MV-4-11 (cell line): ENCODE measurements at regions not wholly inside any gene's neighbourhood (a gene's known extent, or its start where the extent isn't known, plus 50 kb on each side); places are given as distances from the start of the nearest gene placed in this dataset.
A peak's percentile ranks its signal among the peaks of the same experiment; 100 is the strongest.
"Not testable (repeated sequence)": the region's sequence is repeated elsewhere in the genome, so short reads cannot be mapped to it uniquely, and the experiment has no call there.

Source experiments
- DNase-seq: peaks from one replicate; lab custom pipeline; 2025; lab: John Stamatoyannopoulos, UW

DNA sequence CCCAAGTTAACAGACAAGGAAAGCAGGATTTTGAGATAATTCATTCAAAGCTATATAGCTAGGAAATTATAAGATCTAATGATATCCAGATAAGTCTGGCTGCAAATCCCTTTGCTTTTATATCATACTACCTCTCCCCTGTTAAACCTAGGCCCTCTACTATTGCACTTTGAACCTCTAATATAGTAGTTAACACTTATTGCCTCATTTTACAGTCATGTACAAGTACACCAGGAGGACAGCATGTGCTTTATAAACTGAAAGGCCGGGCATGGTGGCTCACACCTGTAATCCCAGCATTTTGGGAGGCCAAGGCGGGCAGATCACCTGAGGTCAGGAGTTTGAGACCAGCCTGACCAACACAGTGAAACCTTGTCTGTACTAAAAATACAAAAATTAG lies 234.4 kb upstream of the EDNRA start:
- not testable (repeated sequence) for DNase-seq

DNA sequence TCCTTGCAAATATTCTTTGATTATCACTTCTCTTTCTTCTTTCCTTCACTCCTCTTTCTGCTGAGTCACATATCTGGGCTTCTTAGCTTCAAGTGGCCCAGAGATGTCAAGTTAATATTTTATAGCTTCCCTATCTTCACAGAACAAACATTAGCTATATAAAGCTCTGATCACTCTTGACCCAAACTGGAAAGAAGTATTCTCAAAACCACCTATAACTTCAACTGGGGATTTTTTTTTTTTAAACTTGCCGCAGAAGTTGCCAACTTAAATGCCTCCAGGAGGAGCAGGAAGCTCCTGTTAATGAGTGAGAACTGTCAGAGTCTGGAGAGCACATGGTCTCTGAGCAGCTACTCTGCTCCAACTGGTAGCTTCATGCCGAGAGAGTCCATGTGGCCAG lies 233.3 kb upstream of the EDNRA start:
- no peak for DNase-seq

DNA sequence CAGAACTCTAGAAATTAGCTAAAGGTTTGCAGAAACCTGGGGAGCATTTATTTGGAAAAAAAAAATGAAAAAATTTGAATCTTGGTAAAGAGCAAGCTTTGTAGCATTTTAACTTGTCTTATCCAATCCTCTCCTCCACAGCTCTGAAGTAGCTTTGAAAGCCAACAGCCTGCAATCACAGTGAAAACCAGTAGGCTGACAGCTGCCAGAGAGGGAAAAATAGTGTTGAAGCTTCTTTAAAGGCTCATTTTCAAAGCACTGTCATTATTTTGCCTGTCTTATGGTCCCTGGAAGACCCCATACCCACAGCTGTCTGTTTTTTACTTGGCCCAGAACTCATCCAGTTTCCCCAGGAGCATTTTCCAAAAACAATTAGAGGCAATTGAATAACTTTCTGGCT lies 230.8 kb upstream of the EDNRA start:
- DNase-seq: no peak

DNA sequence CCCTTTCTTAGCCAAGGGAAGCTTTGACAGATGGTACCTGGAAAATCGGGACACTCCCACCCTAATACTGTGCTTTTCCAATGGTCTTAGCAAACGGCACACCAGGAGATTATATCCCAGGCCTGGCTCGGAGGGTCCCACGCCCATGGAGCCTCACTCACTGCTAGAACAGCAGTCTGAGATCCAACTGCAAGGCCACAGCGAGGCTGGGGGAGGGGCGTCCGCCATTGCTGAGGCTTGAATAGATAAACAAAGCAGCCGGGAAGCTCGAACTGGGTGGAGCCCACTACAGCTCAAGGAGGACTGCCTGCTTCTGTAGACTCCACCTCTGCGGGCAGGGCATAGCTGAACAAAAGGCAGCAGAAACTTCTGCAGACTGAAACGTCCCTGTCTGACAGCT lies 225.6 kb upstream of the EDNRA start:
- DNase-seq: not testable (repeated sequence)

DNA sequence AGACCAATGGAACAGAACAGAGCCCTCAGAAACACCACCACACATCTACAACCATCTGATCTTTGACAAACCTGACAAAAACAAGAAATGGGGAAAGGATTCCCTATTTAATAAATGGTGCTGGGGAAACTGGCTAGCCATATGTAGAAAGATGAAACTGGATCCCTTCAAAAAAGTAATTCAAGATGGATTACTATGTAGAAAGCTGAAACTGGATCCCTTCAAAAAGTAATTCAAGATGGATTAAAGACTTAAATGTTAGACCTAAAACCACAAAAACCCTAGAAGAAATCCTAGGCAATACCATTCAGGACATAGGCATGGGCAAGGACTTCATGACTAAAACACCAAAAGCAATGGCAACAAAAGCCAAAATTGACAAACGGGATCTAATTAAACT lies 221.6 kb upstream of the EDNRA start:
- not testable (repeated sequence) for DNase-seq

- DNase-seq: no peak
Measured at GRCh38 chr4:147284256-147284835, 196.6 kb upstream of the EDNRA start.

DNA sequence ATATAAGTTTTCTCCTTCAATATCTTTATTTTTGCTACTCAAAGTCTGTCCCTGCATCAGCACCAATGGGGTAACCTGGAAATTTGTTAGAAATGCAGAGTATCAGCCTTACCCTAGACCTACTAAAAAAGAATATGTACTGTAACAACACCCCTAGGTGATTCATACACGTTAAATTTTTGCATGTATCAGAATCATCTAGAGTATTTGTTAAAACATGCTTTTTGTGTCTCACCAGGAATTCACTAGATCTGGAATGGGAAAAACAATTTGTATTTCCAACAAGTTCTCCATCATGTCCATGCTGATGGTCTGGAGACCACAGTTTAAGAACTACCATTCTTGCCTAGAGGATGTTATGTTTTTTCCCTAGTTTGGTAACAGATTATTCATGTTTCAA lies 196.0 kb upstream of the EDNRA start:
- DNase-seq: no peak

DNA sequence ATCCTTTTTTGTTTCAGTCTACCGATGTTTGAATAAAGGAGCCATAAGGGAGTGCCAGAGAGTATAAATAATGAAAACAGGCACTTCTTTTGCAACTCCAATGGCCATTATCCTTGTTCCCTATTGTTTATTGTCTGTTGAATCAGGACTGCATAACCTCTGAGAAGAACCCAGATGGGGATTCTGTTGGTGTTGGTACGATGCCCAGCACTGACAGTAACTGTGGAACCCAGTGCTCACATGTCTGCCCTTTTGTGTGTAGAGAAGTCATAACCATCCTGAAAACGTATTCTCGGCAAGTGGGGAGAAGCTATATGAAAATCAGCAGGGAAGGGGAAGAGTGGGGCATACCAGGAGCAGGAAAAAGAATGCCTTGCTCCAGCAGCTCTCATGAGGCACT lies 195.1 kb upstream of the EDNRA start:
- no peak for DNase-seq

DNA sequence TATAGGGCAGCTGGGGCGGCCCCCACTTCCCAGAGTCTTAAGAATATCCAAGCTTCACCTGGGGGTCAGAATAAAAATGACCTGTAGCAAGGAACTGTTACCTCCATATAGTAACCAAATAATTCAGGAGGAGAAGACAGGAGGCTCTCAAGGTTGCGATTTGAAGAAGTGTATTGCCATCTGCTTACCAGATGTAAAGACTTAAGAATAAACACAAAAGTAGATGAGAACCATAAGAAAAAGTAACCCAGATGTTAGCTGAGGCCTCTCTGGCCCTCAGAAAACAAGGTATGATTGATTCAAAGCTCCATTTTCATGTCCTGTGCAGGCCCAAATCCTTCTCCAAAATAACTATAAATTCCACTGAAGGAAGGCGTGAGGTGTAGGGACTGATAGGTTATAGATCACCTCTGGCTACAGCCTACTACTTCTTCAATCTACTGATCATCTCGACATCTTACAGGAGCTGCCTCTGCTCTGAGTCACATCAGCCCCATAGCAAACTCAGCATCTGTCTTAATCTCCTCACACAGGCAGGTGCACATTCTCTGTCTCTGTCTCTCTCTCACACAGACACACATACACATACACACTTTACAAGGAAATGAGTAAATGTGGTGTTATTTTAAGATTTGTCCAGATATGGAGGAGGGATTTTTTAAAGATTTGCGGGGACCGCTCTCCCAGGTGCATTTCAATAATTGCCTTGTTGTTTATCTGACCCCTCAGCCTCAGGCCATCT lies 193.9 kb upstream of the EDNRA start:
- peak; percentile 64 for DNase-seq

GRCh38 chr4:147287588-147287890 lies 193.4 kb upstream of the EDNRA start:
- DNase-seq: peak; percentile 68

- no peak for DNase-seq
Measured at GRCh38 chr4:147288512-147288911, 192.4 kb upstream of the EDNRA start.

GRCh38 chr4:147289181-147289580 lies 191.7 kb upstream of the EDNRA start:
- DNase-seq: no peak

- not testable (repeated sequence) for DNase-seq
Measured at GRCh38 chr4:147292604-147293313, 188.1 kb upstream of the EDNRA start.

- not testable (repeated sequence) for DNase-seq
Measured at GRCh38 chr4:147293314-147293677, 187.6 kb upstream of the EDNRA start.

DNA sequence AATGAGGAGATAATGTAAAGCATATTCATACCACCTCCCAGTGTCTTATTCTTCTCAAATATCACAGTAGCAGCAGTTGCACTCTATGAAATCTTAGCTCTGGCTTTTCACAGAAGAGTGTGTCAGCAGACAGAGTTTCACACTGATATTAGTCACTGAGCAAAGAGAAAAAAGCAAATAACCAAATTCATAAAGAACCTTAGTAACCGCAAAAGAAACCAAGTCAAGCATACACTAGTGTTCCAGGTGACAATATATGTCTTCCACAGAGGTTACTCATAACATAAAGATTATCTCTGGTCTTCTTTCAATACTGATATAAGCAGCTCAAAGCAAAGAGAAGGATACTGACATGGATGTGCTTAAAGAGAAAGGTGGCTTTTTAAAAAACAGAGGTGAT lies 181.7 kb upstream of the EDNRA start:
- DNase-seq: no peak

DNA sequence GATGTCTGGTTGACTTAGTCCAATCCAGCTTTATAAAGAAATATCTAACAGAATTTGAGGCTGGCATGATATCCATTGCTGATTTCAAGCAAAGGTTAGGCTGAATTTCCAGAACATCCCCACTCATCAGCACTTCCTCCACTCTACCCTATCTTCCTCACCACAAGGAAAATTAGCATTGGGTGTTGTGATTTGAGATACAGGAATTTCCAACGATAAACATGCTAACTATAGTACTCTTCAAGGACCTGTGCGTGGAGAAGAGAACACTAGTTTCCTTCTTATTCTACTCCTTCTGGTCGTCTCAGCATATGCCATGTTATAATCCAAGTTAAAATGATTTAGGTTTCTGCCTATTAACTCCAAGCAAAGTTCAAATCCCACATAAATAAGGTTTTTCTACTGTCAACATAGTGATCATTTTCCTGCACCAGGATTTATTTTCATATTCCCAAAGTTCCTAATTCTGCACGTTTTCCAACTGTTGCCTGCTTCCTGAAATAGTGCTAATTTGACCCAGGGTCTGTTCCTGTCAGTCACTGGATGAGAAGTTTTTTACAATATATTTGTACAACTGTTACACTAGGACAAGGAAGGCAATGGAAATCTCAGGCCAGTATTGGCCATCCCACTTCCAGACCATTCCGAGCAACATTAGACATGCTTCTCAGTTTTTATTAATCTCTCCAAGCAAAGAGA lies 177.6 kb upstream of the EDNRA start:
- no peak for DNase-seq

GRCh38 chr4:147303873-147304229 lies 177.0 kb upstream of the EDNRA start:
- DNase-seq: no peak

- DNase-seq: no peak
Measured at GRCh38 chr4:147307896-147308674, 172.8 kb upstream of the EDNRA start.

DNA sequence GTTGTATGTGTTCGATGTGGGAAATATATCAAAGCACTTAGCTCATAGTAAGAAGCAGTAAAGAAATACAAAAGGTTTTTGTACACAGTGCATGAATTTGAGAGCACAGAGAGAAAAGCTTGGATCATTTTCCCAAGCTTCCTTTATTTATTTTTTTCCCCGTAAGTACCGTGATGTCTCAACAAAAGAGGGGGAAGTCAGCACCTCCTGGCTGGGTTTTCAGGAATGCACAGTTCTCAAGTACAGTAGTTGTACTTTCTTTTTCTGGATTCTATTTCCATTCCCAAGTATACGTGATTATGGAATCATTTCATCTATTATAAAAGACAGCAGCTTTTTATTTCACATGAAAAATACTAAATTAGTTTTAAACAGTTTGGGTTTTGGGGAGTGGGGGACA lies 171.5 kb upstream of the EDNRA start:
- no peak for DNase-seq

DNA sequence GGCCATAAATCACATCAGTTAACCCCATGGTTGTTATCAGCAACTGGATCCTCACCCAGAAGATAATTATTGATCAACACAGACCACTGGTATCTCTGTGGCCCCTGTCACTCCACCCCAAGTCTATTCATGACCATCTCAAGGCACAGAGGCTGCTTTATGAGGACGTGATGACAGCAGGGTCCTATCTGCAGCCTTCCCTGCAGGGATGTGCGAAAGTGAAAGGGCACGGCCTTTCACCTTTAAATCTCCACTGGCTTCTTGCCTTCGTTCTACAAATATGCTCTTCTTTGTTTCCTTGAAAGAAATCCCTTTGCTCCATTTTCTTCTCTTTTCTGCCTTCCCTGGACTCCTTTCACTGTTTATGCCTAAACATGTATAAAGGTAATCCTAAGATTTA lies 170.6 kb upstream of the EDNRA start:
- no peak for DNase-seq

GRCh38 chr4:147311956-147312355 lies 168.9 kb upstream of the EDNRA start:
- no peak for DNase-seq

DNA sequence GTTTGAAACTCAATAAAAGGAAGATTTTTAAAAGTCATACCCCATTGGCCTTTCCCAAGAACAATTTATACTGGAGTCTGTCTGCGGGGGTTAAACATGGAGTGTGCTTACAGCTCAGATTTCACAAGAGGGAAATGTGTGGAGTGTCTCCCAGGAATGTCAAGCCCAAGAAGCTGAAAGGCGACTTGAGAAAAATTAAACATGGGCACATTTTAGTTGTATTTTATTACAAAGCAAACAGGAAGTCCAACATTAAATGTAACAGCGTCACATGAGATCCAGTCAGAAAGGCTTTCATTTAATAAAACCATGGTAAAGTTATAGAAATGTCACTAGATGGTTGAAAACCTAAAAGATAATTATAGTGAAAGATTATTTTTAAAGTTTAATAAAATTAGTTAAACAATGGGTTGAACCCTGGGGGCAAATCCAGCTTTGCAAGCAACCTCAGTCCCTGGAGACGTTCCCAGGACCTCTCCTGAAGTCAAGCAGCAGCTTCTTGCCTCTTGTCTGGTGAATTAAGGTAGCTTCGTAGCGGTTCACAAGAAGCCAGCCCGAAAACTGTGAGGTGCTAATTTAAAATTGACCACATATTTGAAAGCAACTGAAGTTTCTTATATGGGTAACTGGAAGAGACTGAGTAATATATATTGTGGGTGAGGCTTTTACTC lies 168.4 kb upstream of the EDNRA start:
- DNase-seq: no peak
